H1 (cell line): ENCODE measurements at regions not wholly inside any gene's neighbourhood (a gene's known extent, or its start where the extent isn't known, plus 50 kb on each side); places are given as distances from the start of the nearest gene placed in this dataset.
"Not testable (repeated sequence)": the region's sequence is repeated elsewhere in the genome, so short reads cannot be mapped to it uniquely, and the experiment has no call there.

Experiments used
- CTCF ChIA-PET: fragments of 300-600 bp; sonication (Branson Sonifier 250); formaldehyde crosslinking; loops from one replicate; lab custom pipeline; 2021; ENCODE audit not compliant: partially characterized antibody; lab: Charles Lee
- POLR2A ChIA-PET: fragments of 300-600 bp; sonication (Branson Sonifier 250); formaldehyde crosslinking; loops from one replicate; lab custom pipeline; 2021; ENCODE audit warnings: inconsistent platforms; ENCODE audit not compliant: partially characterized antibody; lab: Charles Lee
- DNase-seq, 2 experiments: peaks; one replicate each; pipeline versions ENCODE4 v3.0.0 to v3.0.0-alpha.2; 2010 to 2022; ENCODE audit warnings: low spot score in 2 of 2, low read depth in 1 of 2, mixed read lengths in 1 of 2
- FAIRE-seq: peaks from 2 replicates; lab custom pipeline; 2011; peaks lifted over from hg19 to GRCh38; lab: Jason Lieb, UNC
- H2AFZ ChIP-seq: 2 replicates; pipeline ENCODE4 v1.8.1; 2012; ENCODE audit warnings: low read length, inconsistent platforms
- H2AK5ac ChIP-seq: 2 replicates; pipeline ENCODE4 v1.6.1; 2013; ENCODE audit warnings: low read depth, low read length
- H2BK120ac ChIP-seq: replicated peaks from 2 replicates; pipeline ENCODE3; 2013; ENCODE audit warnings: low read depth, low read length, inconsistent platforms
- H2BK12ac ChIP-seq: 2 replicates; pipeline ENCODE4 v1.6.1; 2013; ENCODE audit warnings: low read depth, low read length
- H2BK15ac ChIP-seq: 2 replicates; pipeline ENCODE4 v1.6.1; 2013; ENCODE audit warnings: low read length
- H2BK20ac ChIP-seq: 2 replicates; pipeline ENCODE4 v1.6.1; 2013; ENCODE audit warnings: low read length
- H2BK5ac ChIP-seq: 2 replicates; pipeline ENCODE4 v1.6.1; 2013; ENCODE audit warnings: low read depth, low read length
- H3K14ac ChIP-seq: 2 replicates; pipeline ENCODE4 v1.6.1; 2013; ENCODE audit warnings: inconsistent platforms; ENCODE audit not compliant: insufficient read length
- H3K18ac ChIP-seq: 2 replicates; pipeline ENCODE4 v1.6.1; 2013; ENCODE audit warnings: low read length; ENCODE audit errors: extremely low read depth
- H3K23ac ChIP-seq: 2 replicates; pipeline ENCODE4 v1.6.1; 2013; ENCODE audit warnings: inconsistent platforms; ENCODE audit not compliant: insufficient read length
- H3K23me2 ChIP-seq: 2 replicates; pipeline ENCODE4 v1.6.1; 2013; ENCODE audit warnings: low read depth, low read length
- H3K27ac ChIP-seq: 2 replicates; pipeline ENCODE4 v1.6.1; 2011; ENCODE audit warnings: low read depth, low read length, inconsistent platforms
- H3K27me3 ChIP-seq, 4 experiments: replicated peaks in 1 of 4; 1 replicate in 1 of 4; 2 replicates in 3 of 4; pipeline versions ENCODE4 v1.6.1 to v1.8.1; 2011 to 2013; ENCODE audit warnings: low read length in 3 of 4, mild to moderate bottlenecking in 3 of 4, inconsistent platforms in 2 of 4, mixed read lengths in 2 of 4, moderate library complexity in 1 of 4; ENCODE audit not compliant: control insufficient read depth in 3 of 4, insufficient read depth in 3 of 4; ENCODE audit errors: extremely low read depth in 1 of 4
- H3K36me3 ChIP-seq, 4 experiments: 2 replicates each; pipeline versions ENCODE4 v1.6.1 to v1.8.1; 2011 to 2013; ENCODE audit warnings: mild to moderate bottlenecking in 4 of 4, low read length in 3 of 4, moderate library complexity in 2 of 4, control low read depth in 1 of 4, inconsistent platforms in 1 of 4; ENCODE audit not compliant: insufficient read depth in 4 of 4, control insufficient read depth in 2 of 4
- H3K4ac ChIP-seq: replicated peaks from 2 replicates; pipeline ENCODE3; 2013; ENCODE audit warnings: low read length, low read depth, mixed read lengths, inconsistent platforms; ENCODE audit not compliant: insufficient read length
- H3K4me1 ChIP-seq, 4 experiments: replicated peaks in 1 of 4; 1 replicate in 1 of 4; 2 replicates in 3 of 4; pipeline versions ENCODE4 v1.6.1 to v1.8.1; 2011 to 2013; ENCODE audit warnings: low read length in 3 of 4, inconsistent platforms in 2 of 4, mixed read lengths in 1 of 4; ENCODE audit not compliant: insufficient read depth in 4 of 4, control insufficient read depth in 3 of 4
- H3K4me2 ChIP-seq, 2 experiments: 2 replicates each; pipeline versions ENCODE4 v1.6.1 to v1.8.1; 2011 to 2013; ENCODE audit warnings: low read depth in 2 of 2, low read length in 2 of 2, control low read depth in 1 of 2, inconsistent platforms in 1 of 2, mild to moderate bottlenecking in 1 of 2; ENCODE audit not compliant: insufficient read depth in 1 of 2
- H3K4me3 ChIP-seq, 4 experiments: fragments of 200-600, 300-600 bp in 1 of 4; sonication (generic), shearing (Covaris generic), sonication (Bioruptor Twin) in 1 of 4; 2 replicates each; pipeline versions ENCODE4 v1.5.1 to v1.8.1; 2011 to 2016; ENCODE audit warnings: low read length in 4 of 4, low read depth in 3 of 4, control low read depth in 2 of 4, inconsistent platforms in 2 of 4, mild to moderate bottlenecking in 2 of 4, mixed read lengths in 1 of 4, moderate library complexity in 1 of 4; ENCODE audit not compliant: insufficient read depth in 2 of 4; ENCODE audit errors: extremely low read depth in 1 of 4
- H3K56ac ChIP-seq: replicated peaks from 2 replicates; pipeline ENCODE3; 2013; ENCODE audit warnings: low read depth, mild to moderate bottlenecking, mixed read lengths, low read length, inconsistent platforms; ENCODE audit not compliant: insufficient read length
- H3K79me1 ChIP-seq: 2 replicates; pipeline ENCODE4 v1.6.1; 2013; ENCODE audit warnings: low read depth, low read length, control low read depth
- H3K79me2 ChIP-seq, 2 experiments: 2 replicates each; pipeline versions ENCODE4 v1.6.1 to v1.8.1; 2012 to 2013; ENCODE audit warnings: low read length in 2 of 2, mild to moderate bottlenecking in 2 of 2, inconsistent platforms in 1 of 2; ENCODE audit not compliant: insufficient read depth in 2 of 2, control insufficient read depth in 1 of 2
- H3K9ac ChIP-seq, 4 experiments: replicated peaks in 1 of 4; 1 replicate in 1 of 4; 2 replicates in 3 of 4; pipeline versions ENCODE4 v1.6.1 to v1.8.1; 2011 to 2013; ENCODE audit warnings: low read depth in 3 of 4, low read length in 3 of 4, control low read depth in 2 of 4, mild to moderate bottlenecking in 2 of 4, moderate library complexity in 2 of 4, inconsistent platforms in 1 of 4; ENCODE audit errors: extremely low read depth in 1 of 4
- H3K9me3 ChIP-seq, 2 experiments: 2 replicates each; pipeline versions ENCODE4 v1.6.1 to v1.8.1; 2012 to 2013; ENCODE audit warnings: mild to moderate bottlenecking in 2 of 2, moderate library complexity in 2 of 2, control low read depth in 1 of 2, inconsistent platforms in 1 of 2, low read depth in 1 of 2, low read length in 1 of 2, mixed read lengths in 1 of 2; ENCODE audit not compliant: insufficient read depth in 2 of 2
- H4K20me1 ChIP-seq, 2 experiments: replicated peaks in 1 of 2; 2 replicates each; pipeline versions ENCODE3 to v1.8.1; 2011 to 2013; ENCODE audit warnings: inconsistent platforms in 2 of 2, low read length in 2 of 2, mild to moderate bottlenecking in 1 of 2; ENCODE audit not compliant: insufficient read depth in 2 of 2, control insufficient read depth in 1 of 2
- H4K5ac ChIP-seq: 2 replicates; pipeline ENCODE4 v1.6.1; 2013; ENCODE audit warnings: low read length, low read depth, mixed read lengths, inconsistent platforms; ENCODE audit not compliant: insufficient read length
- H4K8ac ChIP-seq: 2 replicates; pipeline ENCODE4 v1.8.0; 2013; ENCODE audit warnings: mild to moderate bottlenecking, moderate library complexity, low read length, inconsistent platforms; ENCODE audit not compliant: insufficient read depth; ENCODE audit errors: extremely low read depth
- H4K91ac ChIP-seq: replicated peaks from 2 replicates; pipeline ENCODE3; 2013; ENCODE audit warnings: low read length, mixed read lengths, inconsistent platforms; ENCODE audit not compliant: insufficient read length
- CEBPB ChIP-seq: IDR thresholded peaks from 2 replicates; pipeline ENCODE4 v1.6.1; 2012; ENCODE audit warnings: low read depth, low read length
- TEAD4 ChIP-seq: IDR thresholded peaks from 2 replicates; pipeline ENCODE4 v1.6.1; 2012; ENCODE audit warnings: low read depth, low read length, inconsistent platforms, mixed read lengths
- WGBS, 2 experiments: shearing (Covaris generic) in 1 of 2; methylation state at CpG; one replicate each; pipeline versions ENCODE4 v1.1.6 to v1.1.7; 2013 to 2015; ENCODE audit warnings: low lambda C conversion rate in 2 of 2, mixed read lengths in 2 of 2, inconsistent platforms in 1 of 2, low coverage in 1 of 2, missing lambda C conversion rate in 1 of 2; ENCODE audit not compliant: insufficient replicate concordance in 2 of 2, insufficient coverage in 1 of 2, insufficient read length in 1 of 2; ENCODE audit errors: extremely low coverage in 1 of 2, missing lambda C conversion rate in 1 of 2; 5-methylcytosine and 5-hydroxymethylcytosine counted together

DNA sequence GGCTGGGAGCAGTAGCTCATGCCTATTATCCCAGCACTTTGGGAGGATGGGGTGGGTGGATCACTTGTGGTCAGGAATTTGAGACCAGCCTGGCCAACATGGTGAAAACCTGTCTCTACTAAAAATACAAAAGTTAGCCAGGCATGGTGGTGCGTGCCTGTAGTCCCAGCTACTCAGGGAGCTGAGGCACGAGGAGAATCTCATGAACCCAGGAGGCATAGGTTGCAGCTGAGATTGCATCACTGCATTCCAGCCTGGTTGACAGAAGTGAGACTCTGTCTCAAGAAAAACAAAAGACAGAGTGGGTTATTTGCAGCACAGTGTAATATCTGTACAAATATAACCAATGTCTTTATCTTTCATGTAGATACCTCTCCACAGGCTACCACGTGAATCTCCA lies 606.2 kb upstream of the CITED2 start:
- POLR2A ChIA-PET = interaction anchor here (1.7 kb wide), 1 partner anchor 606 kb away, joined by 5 read pairs; the partner anchor contains the start of gene CITED2
- 67% methylated on average over 3 of the region's 3 CpGs; no CpG with 5 or more reads in 1 of the 2 experiments for WGBS, 2 experiments

More for the DNA sequence above, 606.2 kb upstream of the CITED2 start:
- H3K4me2 ChIP-seq, DNase-seq, H3K23me2 ChIP-seq, FAIRE-seq, H2AFZ ChIP-seq, H2BK15ac ChIP-seq, H4K20me1 ChIP-seq, H3K4me3 ChIP-seq, H3K79me2 ChIP-seq, H2BK120ac ChIP-seq, H2BK12ac ChIP-seq, H3K36me3 ChIP-seq, H3K18ac ChIP-seq, H3K79me1 ChIP-seq, H3K9ac ChIP-seq, H2BK20ac ChIP-seq, H4K91ac ChIP-seq, H3K4ac ChIP-seq, H3K23ac ChIP-seq, H3K14ac ChIP-seq, H3K27ac ChIP-seq, H3K56ac ChIP-seq, H2BK5ac ChIP-seq, H2AK5ac ChIP-seq, H3K27me3 ChIP-seq, H4K8ac ChIP-seq, H3K9me3 ChIP-seq: not testable (repeated sequence)
- 0 out of 2 replicates have a peak, but pooled peaks have one; percentile 56 for TF ChIP-seq TEAD4
- TF ChIP-seq CEBPB = peak; percentile 59; the same call in 1 of the 2 replicates
- CTCF ChIA-PET = interaction anchor here (0.7 to 1.2 kb wide), 2 partner anchors 71 to 203 kb away, joined by 3 read pairs; no protein-coding TSS in a partner anchor
- peak overlapping the region; percentile 38 for H4K5ac ChIP-seq
- peaks cover 0 to 13% (median 6%) of the 10 kb centered on the region in 4 experiments; a peak in 5 of 7 replicates for H3K4me1 ChIP-seq
